IMR-90 (cell line): ENCODE measurements at regions not wholly inside any gene's neighbourhood (a gene's known extent, or its start where the extent isn't known, plus 50 kb on each side); places are given as distances from the start of the nearest gene placed in this dataset.

ENCODE experiments used
- ATAC-seq: fragments of 200-7000 bp; cut with Tn5 transposase; 2 replicates; pipeline ENCODE4 v1.9.1; 2020; ENCODE audit warnings: low read depth, mild to moderate bottlenecking, moderate library complexity
- BruUV-seq: library from RNA; stranded (reverse); fragments of 400-500 nt; replicated peaks from 2 replicates; lab custom pipeline; 2021; lab: Mats Ljungman, UMichigan
- CTCF ChIA-PET: fragments of 300-600 bp; formaldehyde crosslinking; extraction: SDS; loops from one replicate; lab custom pipeline; 2021; ENCODE audit warnings: antibody characterized with exemption; lab: Yijun Ruan, JAX
- POLR2A ChIA-PET: fragments of 300-600 bp; sonication (Branson Sonifier 250); formaldehyde crosslinking; loops from one replicate; lab custom pipeline; 2022; ENCODE audit warnings: antibody characterized with exemption; ENCODE audit not compliant: unreplicated experiment; lab: Charles Lee
- DNase-seq: peaks from one replicate; pipeline ENCODE4 v3.0.0; 2013
- H2AFZ ChIP-seq: replicated peaks from 2 replicates; pipeline ENCODE3; 2013; ENCODE audit warnings: low read length, mild to moderate bottlenecking; ENCODE audit not compliant: poor library complexity
- H2AK5ac ChIP-seq: 2 replicates; pipeline ENCODE4 v1.6.1; 2013; ENCODE audit warnings: low read depth, low read length, inconsistent platforms
- H2AK9ac ChIP-seq: replicated peaks from 2 replicates; pipeline ENCODE3; 2013; ENCODE audit warnings: mild to moderate bottlenecking, low read depth, low read length, moderate library complexity; ENCODE audit not compliant: poor library complexity
- H2BK120ac ChIP-seq: 2 replicates; pipeline ENCODE4 v1.6.1; 2013; ENCODE audit warnings: low read depth, low read length, inconsistent platforms
- H2BK15ac ChIP-seq: 3 replicates; pipeline ENCODE4 v1.6.1; 2013; ENCODE audit warnings: low read depth, low read length, inconsistent platforms
- H2BK20ac ChIP-seq: 2 replicates; pipeline ENCODE4 v1.6.1; 2013; ENCODE audit warnings: low read depth, mild to moderate bottlenecking, inconsistent platforms, low read length, moderate library complexity
- H2BK5ac ChIP-seq: 2 replicates; pipeline ENCODE4 v1.6.1; 2013; ENCODE audit warnings: mild to moderate bottlenecking, low read depth, low read length, inconsistent platforms; ENCODE audit not compliant: poor library complexity, severe bottlenecking
- H3K14ac ChIP-seq: replicated peaks from 2 replicates; pipeline ENCODE4 v1.6.1; 2013; ENCODE audit warnings: low read depth, low read length, inconsistent platforms
- H3K18ac ChIP-seq: 2 replicates; pipeline ENCODE4 v1.6.1; 2013; ENCODE audit warnings: low read depth, low read length, control low read depth
- H3K23ac ChIP-seq: 2 replicates; pipeline ENCODE4 v1.6.1; 2013; ENCODE audit warnings: low read depth, low read length, inconsistent platforms
- H3K27ac ChIP-seq: 2 replicates; pipeline ENCODE4 v1.5.1; 2013; ENCODE audit warnings: mild to moderate bottlenecking, control low read depth, low read length; ENCODE audit not compliant: insufficient read depth
- H3K27me3 ChIP-seq: 2 replicates; pipeline ENCODE4 v1.6.1; 2013; ENCODE audit warnings: low read length; ENCODE audit not compliant: control insufficient read depth, insufficient read depth
- H3K36me3 ChIP-seq: 2 replicates; pipeline ENCODE4 v1.6.1; 2013; ENCODE audit warnings: low read length, mixed read lengths; ENCODE audit not compliant: control insufficient read depth, insufficient read depth
- H3K4ac ChIP-seq: 2 replicates; pipeline ENCODE4 v1.6.1; 2013; ENCODE audit warnings: low read depth, low read length, inconsistent platforms
- H3K4me1 ChIP-seq: 2 replicates; pipeline ENCODE4 v1.6.1; 2013; ENCODE audit warnings: low read length, mixed read lengths; ENCODE audit not compliant: control insufficient read depth, insufficient read depth
- H3K4me2 ChIP-seq: 2 replicates; pipeline ENCODE4 v1.6.1; 2013; ENCODE audit warnings: low read depth, mild to moderate bottlenecking, control low read depth, low read length, moderate library complexity
- H3K4me3 ChIP-seq: 2 replicates; pipeline ENCODE4 v1.5.1; 2013; ENCODE audit warnings: low read depth, mild to moderate bottlenecking, control low read depth, low read length, moderate library complexity; ENCODE audit not compliant: insufficient read depth
- H3K56ac ChIP-seq: 2 replicates; pipeline ENCODE4 v1.6.1; 2013; ENCODE audit warnings: low read length, inconsistent platforms; ENCODE audit not compliant: insufficient read depth; ENCODE audit errors: extremely low read depth
- H3K79me1 ChIP-seq, 2 experiments: 2 replicates each; pipeline ENCODE4 v1.6.1; 2013; ENCODE audit warnings: low read length in 2 of 2, inconsistent platforms in 1 of 2, low read depth in 1 of 2
- H3K9ac ChIP-seq: 2 replicates; pipeline ENCODE4 v1.6.1; 2013; ENCODE audit warnings: low read depth, low read length, control low read depth
- H3K9me1 ChIP-seq: 2 replicates; pipeline ENCODE4 v1.6.1; 2013; ENCODE audit warnings: low read length, inconsistent platforms; ENCODE audit not compliant: insufficient read depth
- H3K9me3 ChIP-seq: 2 replicates; pipeline ENCODE4 v1.6.1; 2013; ENCODE audit warnings: low read length; ENCODE audit not compliant: control insufficient read depth, insufficient read depth
- H4K20me1 ChIP-seq: 2 replicates; pipeline ENCODE4 v1.6.1; 2013; ENCODE audit warnings: low read length, inconsistent platforms; ENCODE audit not compliant: insufficient read depth
- H4K5ac ChIP-seq: 2 replicates; pipeline ENCODE4 v1.6.1; 2013; ENCODE audit warnings: mild to moderate bottlenecking, low read depth, low read length, control low read depth
- H4K8ac ChIP-seq, 2 experiments: 2 replicates each; pipeline ENCODE4 v1.6.1; 2013; ENCODE audit warnings: low read depth in 2 of 2, low read length in 2 of 2, control low read depth in 1 of 2, inconsistent platforms in 1 of 2
- H4K91ac ChIP-seq: 2 replicates; pipeline ENCODE4 v1.6.1; 2013; ENCODE audit warnings: low read depth, low read length, inconsistent platforms; ENCODE audit not compliant: insufficient read depth
- BHLHE40 ChIP-seq: fragments of 150-350 bp; IDR thresholded peaks from 2 replicates; pipeline ENCODE4 v1.6.1; 2016; ENCODE audit warnings: mild to moderate bottlenecking, low read depth, low read length
- CEBPB ChIP-seq: IDR thresholded peaks from 2 replicates; pipeline ENCODE4 v1.6.1; 2012; ENCODE audit warnings: low read depth, low read length, improper control_type of control experiment
- CTCF ChIP-seq: conservative IDR thresholded peaks from 2 replicates; pipeline ENCODE4 v1.5.1; 2012; ENCODE audit warnings: mild to moderate bottlenecking, low read depth, low read length, improper control_type of control experiment
- ELK1 ChIP-seq: fragments of 150-350 bp; IDR thresholded peaks from 2 replicates; pipeline ENCODE4 v1.6.1; 2016; ENCODE audit warnings: low read depth, mild to moderate bottlenecking, low read length, moderate library complexity, borderline replicate concordance
- FOS ChIP-seq: fragments of 150-350 bp; IDR thresholded peaks from 2 replicates; pipeline ENCODE4 v1.6.1; 2016; ENCODE audit warnings: low read depth, low read length
- MAZ ChIP-seq: IDR thresholded peaks from 2 replicates; pipeline ENCODE4 v1.6.1; 2012; ENCODE audit warnings: low read depth, mild to moderate bottlenecking, low read length, improper control_type of control experiment, moderate library complexity, borderline replicate concordance
- MXI1 ChIP-seq: IDR thresholded peaks from 2 replicates; pipeline ENCODE4 v1.6.1; 2012; ENCODE audit warnings: low read depth, mild to moderate bottlenecking, low read length, moderate library complexity, borderline replicate concordance
- NFE2L2 ChIP-seq: fragments of 150-350 bp; IDR thresholded peaks from 2 replicates; pipeline ENCODE4 v1.6.1; 2016; ENCODE audit warnings: low read depth, mild to moderate bottlenecking, low read length
- POLR2A ChIP-seq: IDR thresholded peaks from 2 replicates; pipeline ENCODE4 v1.6.1; 2012; ENCODE audit warnings: mild to moderate bottlenecking, low read depth, low read length
- RAD21 ChIP-seq: IDR thresholded peaks from 2 replicates; pipeline ENCODE4 v1.6.1; 2012; ENCODE audit warnings: low read length, improper control_type of control experiment
- RCOR1 ChIP-seq: IDR thresholded peaks from 2 replicates; pipeline ENCODE4 v1.6.1; 2012; ENCODE audit warnings: mild to moderate bottlenecking, low read length, improper control_type of control experiment; ENCODE audit not compliant: insufficient replicate concordance
- WGBS, 2 experiments: methylation state at CpG; one replicate each; pipeline versions ENCODE4 v1.1.5 to v1.1.7; 2013; ENCODE audit warnings: missing lambda C conversion rate in 2 of 2; ENCODE audit not compliant: insufficient read length in 1 of 2; ENCODE audit errors: extremely low coverage in 2 of 2; 5-methylcytosine and 5-hydroxymethylcytosine counted together
- dilution Hi-C: fragments of 300-500 bp; cut with HindIII; formaldehyde crosslinking; loops from one replicate; pipeline ENCODE4 v1.14.3; 2018; ENCODE audit warnings: low sequenced_read_pairs; ENCODE audit not compliant: unreplicated experiment
- in situ Hi-C: fragments of 300-500 bp; cut with MboI; formaldehyde crosslinking; loops from 3 replicates; pipeline ENCODE4 v1.14.3; 2019; ENCODE audit warnings: low sequenced_read_pairs, inconsistent platforms, mixed read lengths
- intact Hi-C: fragments of 100-400 bp; cut with micrococcal nuclease; formaldehyde crosslinking; loops from 2 replicates; pipeline ENCODE4 v1.10.0; 2022

DNA sequence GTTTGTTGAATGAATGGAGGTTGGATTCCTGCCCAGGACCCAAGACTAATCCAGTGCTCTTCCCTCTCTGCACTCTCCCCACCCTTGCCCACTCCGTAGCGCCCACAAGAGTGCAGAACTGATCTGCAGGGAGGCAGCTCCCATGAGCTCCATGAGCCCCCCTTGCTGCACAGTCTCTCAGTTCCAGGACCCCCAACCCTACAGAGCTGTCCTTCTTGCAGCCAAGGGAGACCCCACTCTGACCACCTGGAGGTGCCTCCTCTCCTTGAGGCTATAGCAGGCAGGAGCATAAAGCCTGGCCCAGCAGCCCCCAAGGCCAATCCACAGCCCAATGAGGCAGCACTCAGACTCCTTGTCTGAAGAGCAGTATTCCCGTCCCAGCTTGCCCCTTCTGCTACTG, 209.2 kb upstream of the ZC3H12A start:
- Histone ChIP-seq H3K4me2 (no peak overlapping the region), H2AFZ (no peak overlapping the region), H3K9me3 (no peaks in the 10 kb centered on the region), H4K5ac (no peak overlapping the region), H3K18ac (no peak overlapping the region), H2BK20ac (no peak overlapping the region), H3K79me1 (no peaks in the 10 kb centered on the region), H2BK15ac (no peak overlapping the region), H3K4ac (no peak overlapping the region), H2AK9ac (no peak overlapping the region), H2BK5ac (no peak overlapping the region), H3K56ac (no peak overlapping the region), H3K4me1 (no peaks in the 10 kb centered on the region), H4K20me1 (no peaks in the 10 kb centered on the region), H2BK120ac (no peak overlapping the region), H3K36me3 (no peaks in the 10 kb centered on the region), H3K9ac (no peak overlapping the region), H2AK5ac (no peak overlapping the region), H3K23ac (no peak overlapping the region), H3K27ac (no peak overlapping the region), H3K9me1 (no peaks in the 10 kb centered on the region), H3K27me3 (no peaks in the 10 kb centered on the region), H4K8ac (no peak overlapping the region), H4K91ac (no peak overlapping the region), H3K14ac (no peak overlapping the region), H3K4me3 (no peak overlapping the region)
- WGBS, 2 experiments: no CpG with 5 or more reads among the region's 3 CpGs
- dilution Hi-C loops (no loop called here), in situ Hi-C loops (no loop called here), intact Hi-C loops (no loop called here)
- POLR2A ChIA-PET: no interaction called here
- no peak for TF ChIP-seq CEBPB
- no peak for TF ChIP-seq MAZ
- no peak for TF ChIP-seq BHLHE40
- no peak for TF ChIP-seq CTCF
- TF ChIP-seq NFE2L2: no peak
- no peak for TF ChIP-seq RAD21
- no peak for TF ChIP-seq MXI1
- no peak for TF ChIP-seq POLR2A
- no peak for TF ChIP-seq RCOR1
- no peak for TF ChIP-seq FOS
- TF ChIP-seq ELK1: no peak
- DNase-seq: no peak
- ATAC-seq: no peak
- CTCF ChIA-PET: no interaction called here
- BruUV-seq: no TSS peak
